Activated naive CD4-positive, alpha-beta T cell treated with Interleukin-2 at 50 U/mL for 16 hours (primary cell): ENCODE measurements at regions not wholly inside any gene's neighbourhood (a gene's known extent, or its start where the extent isn't known, plus 50 kb on each side); places are given as distances from the start of the nearest gene placed in this dataset.

Experiments
- DNase-seq: peaks from one replicate; pipeline ENCODE4 v3.0.0-alpha.2; 2020

GRCh38 chr14:81673930-81674329, 140.3 kb upstream of the SEL1L start:
- no peak for DNase-seq

GRCh38 chr14:81676395-81676794, 142.7 kb upstream of the SEL1L start:
- no peak for DNase-seq

GRCh38 chr14:81676879-81677278, 143.2 kb upstream of the SEL1L start:
- DNase-seq: no peak

- no peak for DNase-seq
These were observed 144.1 kb upstream of the SEL1L start for GRCh38 chr14:81677736-81678135.

- DNase-seq: no peak
These were observed 145.6 kb upstream of the SEL1L start for GRCh38 chr14:81679226-81679625.

GRCh38 chr14:81681541-81681940, 147.9 kb upstream of the SEL1L start:
- DNase-seq: no peak

- no peak for DNase-seq
These were observed 148.5 kb upstream of the SEL1L start for GRCh38 chr14:81682134-81682533.

- DNase-seq: no peak
These were observed 149.0 kb upstream of the SEL1L start for GRCh38 chr14:81682701-81683100.

- no peak for DNase-seq
These were observed 151.0 kb upstream of the SEL1L start for GRCh38 chr14:81684696-81685095.

GRCh38 chr14:81686512-81686911, 152.9 kb upstream of the SEL1L start:
- no peak for DNase-seq

GRCh38 chr14:81691931-81692330, 158.3 kb upstream of the SEL1L start:
- DNase-seq: no peak

GRCh38 chr14:81694419-81694818, 160.8 kb upstream of the SEL1L start:
- DNase-seq: no peak

GRCh38 chr14:81709681-81710080, 176.0 kb upstream of the SEL1L start:
- DNase-seq: no peak

GRCh38 chr14:81710232-81710845, 176.7 kb upstream of the SEL1L start:
- no peak for DNase-seq

- DNase-seq: no peak
These were observed 182.1 kb upstream of the SEL1L start for GRCh38 chr14:81715731-81716130.

GRCh38 chr14:81716953-81717352, 183.3 kb upstream of the SEL1L start:
- no peak for DNase-seq

GRCh38 chr14:81723956-81724355, 190.3 kb upstream of the SEL1L start:
- no peak for DNase-seq

- DNase-seq: no peak
These were observed 193.6 kb upstream of the SEL1L start for GRCh38 chr14:81727218-81727617.

GRCh38 chr14:81728447-81728846, 194.8 kb upstream of the SEL1L start:
- no peak for DNase-seq

- DNase-seq: no peak
These were observed 196.0 kb upstream of the SEL1L start for GRCh38 chr14:81729622-81730021.

- no peak for DNase-seq
These were observed 204.3 kb upstream of the SEL1L start for GRCh38 chr14:81737938-81738337.

GRCh38 chr14:81738946-81739659, 205.4 kb upstream of the SEL1L start:
- DNase-seq: no peak

GRCh38 chr14:81743605-81744004, 210.0 kb upstream of the SEL1L start:
- no peak for DNase-seq

- DNase-seq: no peak
These were observed 217.5 kb upstream of the SEL1L start for GRCh38 chr14:81751198-81751597.

- no peak for DNase-seq
These were observed 225.9 kb upstream of the SEL1L start for GRCh38 chr14:81759541-81759940.
